OCI-LY7 (cell line): ENCODE measurements at regions not wholly inside any gene's neighbourhood (a gene's known extent, or its start where the extent isn't known, plus 50 kb on each side); places are given as distances from the start of the nearest gene placed in this dataset.

Experiments
- BruUV-seq: library from RNA; stranded (reverse); fragments of 400-500 nt; replicated peaks from 2 replicates; lab custom pipeline; 2021; lab: Mats Ljungman, UMichigan
- CTCF ChIA-PET: fragments of 300-600 bp; sonication (Branson Sonifier 250); formaldehyde crosslinking; loops from one replicate; lab custom pipeline; 2022; ENCODE audit warnings: antibody characterized with exemption; ENCODE audit not compliant: unreplicated experiment; lab: Charles Lee
- POLR2A ChIA-PET: fragments of 300-600 bp; sonication (Branson Sonifier 250); formaldehyde crosslinking; loops from one replicate; lab custom pipeline; 2022; ENCODE audit warnings: antibody characterized with exemption; lab: Charles Lee
- DNase-seq: peaks from one replicate; pipeline ENCODE4 v3.0.0-alpha.2; 2015; ENCODE audit warnings: low spot score
- H2AFZ ChIP-seq: fragments of 200-600 bp; sonication (generic), shearing (Covaris generic); 2 replicates; pipeline ENCODE4 v1.6.1; 2014; ENCODE audit warnings: mild to moderate bottlenecking, antibody characterized with exemption, low read length, moderate library complexity
- H3K27ac ChIP-seq: fragments of 200-600 bp; sonication (generic); 2 replicates; pipeline ENCODE4 v1.5.1; 2014; ENCODE audit warnings: mixed run types, low read depth, mild to moderate bottlenecking, moderate library complexity, low read length, inconsistent platforms; ENCODE audit not compliant: poor library complexity, severe bottlenecking
- H3K36me3 ChIP-seq: fragments of 200-600 bp; sonication (generic); 2 replicates; pipeline ENCODE4 v1.6.1; 2014; ENCODE audit warnings: mild to moderate bottlenecking, antibody characterized with exemption, low read length, moderate library complexity, mixed read lengths; ENCODE audit not compliant: insufficient read depth
- H3K4me1 ChIP-seq: fragments of 200-600 bp; sonication (generic); 2 replicates; pipeline ENCODE4 v1.5.1; 2014; ENCODE audit warnings: mild to moderate bottlenecking, low read length; ENCODE audit not compliant: insufficient read depth, poor library complexity, severe bottlenecking
- H3K4me2 ChIP-seq: fragments of 200-600 bp; sonication (generic); 2 replicates; pipeline ENCODE4 v1.6.1; 2014; ENCODE audit warnings: mild to moderate bottlenecking, low read length
- H3K4me3 ChIP-seq: fragments of 200-600 bp; sonication (generic); 2 replicates; pipeline ENCODE4 v1.5.1; 2014; ENCODE audit warnings: mild to moderate bottlenecking, low read depth, low read length; ENCODE audit not compliant: poor library complexity, severe bottlenecking
- H3K79me2 ChIP-seq: fragments of 200-600 bp; sonication (generic); 2 replicates; pipeline ENCODE4 v1.6.1; 2016; ENCODE audit warnings: low read depth, mild to moderate bottlenecking, low read length, moderate library complexity, mixed read lengths; ENCODE audit not compliant: insufficient read depth
- H3K9me2 ChIP-seq: fragments of 200-600 bp; sonication (generic); 2 replicates; pipeline ENCODE4 v1.6.1; 2016; ENCODE audit warnings: mild to moderate bottlenecking, low read length, mixed read lengths; ENCODE audit not compliant: insufficient read depth
- H3K9me3 ChIP-seq: fragments of 200-600 bp; sonication (generic); 2 replicates; pipeline ENCODE4 v1.6.1; 2014; ENCODE audit warnings: mild to moderate bottlenecking, mixed run types, low read length, mixed read lengths
- H4K20me1 ChIP-seq: fragments of 200-600 bp; sonication (generic); 2 replicates; pipeline ENCODE4 v1.6.1; 2014; ENCODE audit warnings: mild to moderate bottlenecking, antibody characterized with exemption, low read length, moderate library complexity, mixed read lengths; ENCODE audit not compliant: insufficient read depth
- EZH2phosphoT487 ChIP-seq: fragments of 200-600 bp; sonication (generic); IDR thresholded peaks from 2 replicates; pipeline ENCODE4 v1.6.1; 2018; ENCODE audit warnings: low read depth, borderline replicate concordance, mild to moderate bottlenecking, mixed run types, antibody characterized with exemption, low read length, moderate library complexity, mixed read lengths
- intact Hi-C: fragments of 100-400 bp; cut with micrococcal nuclease; formaldehyde crosslinking; loops from one replicate; pipeline ENCODE4 v1.10.0; 2022; ENCODE audit not compliant: unreplicated experiment
- TF ChIP-seq, protein P1 (sequence below): fragments of 200-600 bp; sonication (generic); conservative IDR thresholded peaks from 2 replicates; pipeline ENCODE4 v1.5.1; 2014; ENCODE audit warnings: mild to moderate bottlenecking, antibody characterized with exemption, low read length, moderate library complexity, mixed read lengths

GRCh38 chr17:5642752-5643151 lies 58.4 kb upstream of the NLRP1 start:
- no peak for TF ChIP-seq EZH2phosphoT487
- TF ChIP-seq, protein P1, sequence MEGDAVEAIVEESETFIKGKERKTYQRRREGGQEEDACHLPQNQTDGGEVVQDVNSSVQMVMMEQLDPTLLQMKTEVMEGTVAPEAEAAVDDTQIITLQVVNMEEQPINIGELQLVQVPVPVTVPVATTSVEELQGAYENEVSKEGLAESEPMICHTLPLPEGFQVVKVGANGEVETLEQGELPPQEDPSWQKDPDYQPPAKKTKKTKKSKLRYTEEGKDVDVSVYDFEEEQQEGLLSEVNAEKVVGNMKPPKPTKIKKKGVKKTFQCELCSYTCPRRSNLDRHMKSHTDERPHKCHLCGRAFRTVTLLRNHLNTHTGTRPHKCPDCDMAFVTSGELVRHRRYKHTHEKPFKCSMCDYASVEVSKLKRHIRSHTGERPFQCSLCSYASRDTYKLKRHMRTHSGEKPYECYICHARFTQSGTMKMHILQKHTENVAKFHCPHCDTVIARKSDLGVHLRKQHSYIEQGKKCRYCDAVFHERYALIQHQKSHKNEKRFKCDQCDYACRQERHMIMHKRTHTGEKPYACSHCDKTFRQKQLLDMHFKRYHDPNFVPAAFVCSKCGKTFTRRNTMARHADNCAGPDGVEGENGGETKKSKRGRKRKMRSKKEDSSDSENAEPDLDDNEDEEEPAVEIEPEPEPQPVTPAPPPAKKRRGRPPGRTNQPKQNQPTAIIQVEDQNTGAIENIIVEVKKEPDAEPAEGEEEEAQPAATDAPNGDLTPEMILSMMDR: no peak
- H3K4me2 ChIP-seq: no peak overlapping the region
- BruUV-seq: no TSS peak
- H3K4me3 ChIP-seq: no peak overlapping the region
- H4K20me1 ChIP-seq: no peaks in the 10 kb centered on the region
- no peaks in the 10 kb centered on the region for H3K9me2 ChIP-seq
- ChIA-PET POLR2A (no interaction called here), CTCF (no interaction called here)
- intact Hi-C loops: no loop called here
- no peaks in the 10 kb centered on the region for H3K4me1 ChIP-seq
- no peaks in the 10 kb centered on the region for H3K9me3 ChIP-seq
- no peak for DNase-seq
- no peaks in the 10 kb centered on the region for H3K36me3 ChIP-seq
- no peak overlapping the region for H3K27ac ChIP-seq
- no peaks in the 10 kb centered on the region for H3K79me2 ChIP-seq
- H2AFZ ChIP-seq: no peak overlapping the region

DNA sequence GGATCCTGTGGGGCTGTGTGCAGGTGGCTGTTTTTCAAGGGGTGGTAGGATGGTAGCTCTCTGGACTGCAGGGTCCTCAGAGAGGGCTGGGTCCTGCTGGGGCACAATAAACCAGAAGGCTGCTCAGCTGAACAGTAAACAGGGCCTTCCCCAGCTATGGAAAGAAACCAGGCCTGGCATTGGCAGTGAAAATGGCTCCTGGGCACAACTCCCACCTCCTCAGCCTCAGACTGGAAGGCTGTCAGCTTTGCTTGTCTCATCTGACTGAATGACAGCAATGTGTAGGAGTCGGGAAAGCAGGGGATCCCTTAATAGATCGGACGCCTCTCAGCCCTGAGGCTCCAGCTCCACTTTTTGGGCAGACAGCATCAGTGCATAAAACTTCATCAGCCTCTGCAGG lies 59.8 kb upstream of the NLRP1 start:
- no peak for DNase-seq
- Histone ChIP-seq H3K4me1 (no peaks in the 10 kb centered on the region), H2AFZ (no peak overlapping the region), H3K4me2 (no peak overlapping the region), H3K79me2 (no peaks in the 10 kb centered on the region), H3K36me3 (no peaks in the 10 kb centered on the region), H3K9me2 (no peaks in the 10 kb centered on the region), H4K20me1 (no peaks in the 10 kb centered on the region), H3K27ac (no peak overlapping the region), H3K4me3 (no peak overlapping the region), H3K9me3 (no peaks in the 10 kb centered on the region)
- intact Hi-C loops: no loop called here
- TF ChIP-seq, protein P1: no peak
- TF ChIP-seq EZH2phosphoT487: no peak
- ChIA-PET POLR2A (interaction anchor here (0.8 kb wide), 1 partner anchor 11 kb away, joined by 3 read pairs; no protein-coding TSS in a partner anchor), CTCF (no interaction called here)
- no TSS peak for BruUV-seq

DNA sequence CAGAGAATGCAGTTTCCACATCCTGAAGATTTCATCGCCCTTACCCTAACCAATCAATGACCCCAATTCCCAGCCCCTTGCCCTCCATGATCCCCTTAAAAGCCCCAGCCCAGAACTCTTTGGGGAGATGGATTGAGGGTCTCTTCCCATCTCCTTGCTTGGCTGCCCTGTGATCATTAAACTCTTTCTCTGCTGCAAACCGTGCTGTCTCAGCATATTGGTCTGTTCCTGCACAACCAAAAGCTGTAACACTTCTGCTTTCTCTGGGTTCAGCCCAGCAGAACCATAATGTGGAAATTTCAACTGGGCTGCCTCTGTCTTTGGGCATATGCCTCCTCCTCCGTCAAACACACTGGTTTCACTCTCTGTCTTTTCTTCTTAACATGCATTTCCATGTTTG lies 67.0 kb upstream of the NLRP1 start:
- no peaks in the 10 kb centered on the region for H3K9me3 ChIP-seq
- DNase-seq: no peak
- no peaks in the 10 kb centered on the region for H3K4me1 ChIP-seq
- no peak overlapping the region for H3K4me2 ChIP-seq
- H4K20me1 ChIP-seq: no peaks in the 10 kb centered on the region
- TF ChIP-seq, protein P1: no peak
- TF ChIP-seq EZH2phosphoT487: no peak
- no peaks in the 10 kb centered on the region for H3K36me3 ChIP-seq
- ChIA-PET POLR2A (interaction anchor here (0.7 kb wide), 1 partner anchor 634 kb away, joined by 3 read pairs; no protein-coding TSS in a partner anchor), CTCF (no interaction called here)
- no peak overlapping the region for H2AFZ ChIP-seq
- H3K79me2 ChIP-seq: no peaks in the 10 kb centered on the region
- no TSS peak for BruUV-seq
- intact Hi-C loops: no loop called here
- H3K27ac ChIP-seq: no peak overlapping the region
- no peaks in the 10 kb centered on the region for H3K9me2 ChIP-seq
- H3K4me3 ChIP-seq: no peak overlapping the region
